ENCODE measurements at regions not wholly inside any gene's neighbourhood (a gene's known extent, or its start where the extent isn't known, plus 50 kb on each side); places are given as distances from the start of the nearest gene placed in this dataset.

GRCh38 chr3:90034038-90034437, 926.6 kb downstream of the EPHA3 start:
- no peak overlapping the region for H2AFZ ChIP-seq
- no peak overlapping the region for H3K4me3 ChIP-seq
- H3K4me1 ChIP-seq (ENCODE audit: insufficient read depth), result no peaks in the 10 kb centered on the region
- H3K9me3 ChIP-seq (ENCODE audit: low read depth), result no peaks in the 10 kb centered on the region
- H3K9me2 ChIP-seq (replicated peaks; ENCODE audit: insufficient read depth), result no peaks in the 10 kb centered on the region
- TF ChIP-seq EZH2phosphoT487 (IDR thresholded peaks at IDR 0.05; ENCODE audit: low read depth, severe bottlenecking, unreplicated experiment) (no peak), EZH2 (IDR thresholded peaks at IDR 0.05; ENCODE audit: borderline replicate concordance) (no peak), CTCF (IDR thresholded peaks at IDR 0.05; ENCODE audit: poor library complexity) (no peak)
- H3K79me2 ChIP-seq, result no peaks in the 10 kb centered on the region
- H4K20me1 ChIP-seq (ENCODE audit: insufficient read depth, poor library complexity, severe bottlenecking), result no peaks in the 10 kb centered on the region
- DNase-seq (ENCODE audit: low spot score), result no peak
- no peaks in the 10 kb centered on the region for H3K36me3 ChIP-seq (replicated peaks; ENCODE audit: insufficient read depth, low read depth)
- no peak overlapping the region for H3K27ac ChIP-seq
- no peaks in the 10 kb centered on the region for H3K27me3 ChIP-seq
- 88% methylated on average over 2 of the region's 2 CpGs for WGBS (ENCODE audit: low lambda C conversion rate, missing lambda C conversion rate)
- H3K4me2 ChIP-seq, result no peak overlapping the region

GRCh38 chr3:90035643-90036042, 928.2 kb downstream of the EPHA3 start:
- no peak overlapping the region for H3K4me2 ChIP-seq
- no peaks in the 10 kb centered on the region for H3K79me2 ChIP-seq
- H3K36me3 ChIP-seq (replicated peaks; ENCODE audit: insufficient read depth, low read depth), result no peaks in the 10 kb centered on the region
- no peaks in the 10 kb centered on the region for H3K4me1 ChIP-seq (ENCODE audit: insufficient read depth)
- 24% methylated on average over 1 of the region's 1 CpG for WGBS (ENCODE audit: low lambda C conversion rate, missing lambda C conversion rate)
- no peaks in the 10 kb centered on the region for H4K20me1 ChIP-seq (ENCODE audit: insufficient read depth, poor library complexity, severe bottlenecking)
- H3K27me3 ChIP-seq, result no peaks in the 10 kb centered on the region
- H3K9me3 ChIP-seq (ENCODE audit: low read depth), result no peaks in the 10 kb centered on the region
- H3K4me3 ChIP-seq, result no peak overlapping the region
- no peak overlapping the region for H3K27ac ChIP-seq
- TF ChIP-seq EZH2phosphoT487 (IDR thresholded peaks at IDR 0.05; ENCODE audit: low read depth, severe bottlenecking, unreplicated experiment) (no peak), EZH2 (IDR thresholded peaks at IDR 0.05; ENCODE audit: borderline replicate concordance) (no peak), CTCF (IDR thresholded peaks at IDR 0.05; ENCODE audit: poor library complexity) (no peak)
- no peak overlapping the region for H2AFZ ChIP-seq
- H3K9me2 ChIP-seq (replicated peaks; ENCODE audit: insufficient read depth), result no peaks in the 10 kb centered on the region
- DNase-seq (ENCODE audit: low spot score), result no peak

- Histone ChIP-seq H3K4me3 (no peak overlapping the region), H3K27me3 (no peaks in the 10 kb centered on the region), H3K36me3 (replicated peaks; ENCODE audit: insufficient read depth, low read depth) (no peaks in the 10 kb centered on the region), H4K20me1 (ENCODE audit: insufficient read depth, poor library complexity, severe bottlenecking) (no peaks in the 10 kb centered on the region), H3K9me3 (ENCODE audit: low read depth) (no peaks in the 10 kb centered on the region), H3K4me2 (no peak overlapping the region), H3K27ac (no peak overlapping the region), H3K79me2 (no peaks in the 10 kb centered on the region), H3K9me2 (replicated peaks; ENCODE audit: insufficient read depth) (no peaks in the 10 kb centered on the region), H3K4me1 (ENCODE audit: insufficient read depth) (no peaks in the 10 kb centered on the region), H2AFZ (no peak overlapping the region)
- no peak for DNase-seq (ENCODE audit: low spot score)
- WGBS (ENCODE audit: low lambda C conversion rate, missing lambda C conversion rate), result 64% methylated on average over 1 of the region's 1 CpG
- TF ChIP-seq EZH2phosphoT487 (IDR thresholded peaks at IDR 0.05; ENCODE audit: low read depth, severe bottlenecking, unreplicated experiment), result no peak
- no peak for TF ChIP-seq EZH2 (IDR thresholded peaks at IDR 0.05; ENCODE audit: borderline replicate concordance)
- no peak for TF ChIP-seq CTCF (IDR thresholded peaks at IDR 0.05; ENCODE audit: poor library complexity)
These were observed 929.6 kb downstream of the EPHA3 start for GRCh38 chr3:90036939-90037469.

- Histone ChIP-seq H3K9me2 (replicated peaks; ENCODE audit: insufficient read depth) (no peaks in the 10 kb centered on the region), H4K20me1 (ENCODE audit: insufficient read depth, poor library complexity, severe bottlenecking) (no peaks in the 10 kb centered on the region), H3K27ac (no peak overlapping the region), H3K9me3 (ENCODE audit: low read depth) (no peaks in the 10 kb centered on the region), H3K4me3 (no peak overlapping the region), H3K4me1 (ENCODE audit: insufficient read depth) (no peaks in the 10 kb centered on the region), H3K27me3 (no peaks in the 10 kb centered on the region), H3K4me2 (no peak overlapping the region), H3K79me2 (no peaks in the 10 kb centered on the region), H3K36me3 (replicated peaks; ENCODE audit: insufficient read depth, low read depth) (no peaks in the 10 kb centered on the region), H2AFZ (no peak overlapping the region)
- DNase-seq (ENCODE audit: low spot score), result no peak
- TF ChIP-seq CTCF (IDR thresholded peaks at IDR 0.05; ENCODE audit: poor library complexity) (no peak), EZH2 (IDR thresholded peaks at IDR 0.05; ENCODE audit: borderline replicate concordance) (no peak), EZH2phosphoT487 (IDR thresholded peaks at IDR 0.05; ENCODE audit: low read depth, severe bottlenecking, unreplicated experiment) (no peak)
- 89% methylated on average over 2 of the region's 2 CpGs for WGBS (ENCODE audit: low lambda C conversion rate, missing lambda C conversion rate)
These were observed 932.6 kb downstream of the EPHA3 start for GRCh38 chr3:90039994-90040393.

Data from hepatocyte (in vitro differentiated cells).